Stimulated activated CD4-positive, alpha-beta T cell treated with anti-CD3 and anti-CD28 coated beads, Interleukin-15, amount 100 ng/mL, for 48 hours (primary cell): ENCODE measurements at regions not wholly inside any gene's neighbourhood (a gene's known extent, or its start where the extent isn't known, plus 50 kb on each side); places are given as distances from the start of the nearest gene placed in this dataset.
"Not testable (repeated sequence)": the region's sequence is repeated elsewhere in the genome, so short reads cannot be mapped to it uniquely, and the experiment has no call there.

Experiments
- DNase-seq, 2 donors: peaks; one replicate each; pipeline ENCODE4 v3.0.0-alpha.2; 2020; ENCODE audit warnings: low read depth in 2 of 2

DNA sequence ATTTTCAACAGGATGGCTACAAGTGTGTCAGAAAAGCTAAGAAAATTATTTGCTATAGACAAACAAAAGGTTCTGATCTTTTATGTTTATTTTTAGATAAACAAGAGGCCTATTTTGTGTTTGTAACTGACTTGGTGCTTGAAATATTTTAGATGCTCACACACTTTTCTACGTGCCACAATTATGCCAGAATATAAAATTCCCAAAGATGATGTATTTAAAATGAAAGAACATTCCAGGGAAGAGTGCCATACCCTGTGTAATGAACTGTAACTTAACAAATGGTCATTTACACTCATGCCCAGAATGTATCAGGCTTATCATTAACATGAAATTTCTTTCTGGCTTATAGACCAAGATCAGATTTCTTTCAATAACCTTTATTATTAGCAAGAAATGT, 144.9 kb upstream of the MTPN start:
- DNase-seq, result no peak

DNA sequence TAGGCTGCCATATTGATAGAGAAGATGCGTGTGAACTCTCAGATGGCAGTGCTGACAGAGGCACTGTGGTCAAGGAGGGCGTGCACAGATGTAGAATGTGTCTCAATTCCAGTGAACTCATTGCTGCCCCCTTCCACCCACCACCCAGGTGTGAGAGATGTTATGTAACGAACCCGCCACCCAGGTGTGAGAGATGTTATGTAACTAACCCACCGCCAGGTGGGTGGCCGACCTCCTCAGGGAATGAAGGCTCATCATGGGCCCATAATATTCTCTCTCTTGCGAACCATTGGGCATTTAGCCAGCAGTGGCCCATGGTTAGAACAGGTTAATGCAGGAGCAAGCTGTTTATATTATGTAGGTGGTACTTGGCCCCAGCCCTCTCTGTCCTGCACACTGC, 140.4 kb upstream of the MTPN start:
- DNase-seq, result no peak

DNA sequence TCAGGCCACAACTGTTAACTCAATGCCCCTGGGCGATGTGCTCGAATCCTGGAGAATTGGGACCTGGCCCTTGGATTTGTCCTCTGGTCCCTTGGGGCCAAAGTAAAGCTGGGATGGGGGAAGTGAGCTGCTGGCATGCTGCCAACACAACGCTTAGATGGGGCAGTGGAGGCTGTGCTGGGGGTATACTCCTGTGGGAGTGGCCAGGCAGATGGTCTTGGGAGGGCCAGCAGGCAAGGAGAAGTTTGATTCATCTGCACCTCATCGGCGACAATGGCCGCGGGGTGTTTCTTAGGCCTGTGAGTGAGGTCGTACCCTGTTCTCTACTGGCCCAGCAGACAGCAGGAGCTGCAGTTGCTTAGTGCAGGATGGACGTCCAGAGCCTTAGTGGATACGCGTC, 139.0 kb upstream of the MTPN start:
- DNase-seq, result no peak

DNA sequence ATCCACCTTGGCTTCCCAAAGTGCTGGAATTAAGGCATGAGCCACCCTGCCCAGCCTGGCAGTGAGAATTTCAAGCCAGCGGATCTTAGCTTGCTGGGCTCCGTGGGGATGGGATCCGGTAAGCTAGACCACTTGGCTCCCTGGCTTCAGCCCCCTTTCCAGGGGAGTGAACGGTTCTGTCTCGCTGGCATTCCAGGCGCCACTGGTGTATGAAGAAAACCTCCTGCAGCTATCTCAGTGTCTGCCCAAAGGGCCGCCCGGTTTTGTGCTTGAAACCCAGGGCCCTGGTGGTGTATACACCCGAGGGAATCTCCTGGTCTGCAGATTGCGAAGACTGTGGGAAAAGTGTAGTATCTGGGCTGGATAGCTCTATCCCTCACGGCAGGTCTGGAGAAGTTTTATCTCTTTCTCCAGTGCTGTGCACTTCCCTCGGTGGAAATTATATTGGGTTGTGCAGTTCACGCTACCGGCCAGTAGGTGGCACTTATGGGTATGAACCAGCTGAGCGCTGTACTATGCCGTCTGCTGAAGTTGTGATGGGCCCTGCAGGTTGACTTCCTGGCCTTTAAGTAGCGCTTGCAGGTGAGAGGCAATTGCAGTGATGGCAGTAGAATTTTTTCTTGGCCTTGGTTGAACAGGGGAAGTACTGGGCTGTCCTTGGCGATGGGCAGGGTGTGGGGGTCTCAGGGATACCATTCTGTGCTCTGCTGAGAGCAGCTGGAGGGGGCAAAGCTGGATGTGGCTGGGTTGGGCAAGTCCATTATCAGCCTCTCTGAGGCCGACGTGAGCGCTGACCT, 138.0 kb upstream of the MTPN start:
- peak; percentile 30 to 47 for DNase-seq

- DNase-seq, result not testable (repeated sequence)
Measured at GRCh38 chr7:136114467-136114866, 137.3 kb upstream of the MTPN start.

DNA sequence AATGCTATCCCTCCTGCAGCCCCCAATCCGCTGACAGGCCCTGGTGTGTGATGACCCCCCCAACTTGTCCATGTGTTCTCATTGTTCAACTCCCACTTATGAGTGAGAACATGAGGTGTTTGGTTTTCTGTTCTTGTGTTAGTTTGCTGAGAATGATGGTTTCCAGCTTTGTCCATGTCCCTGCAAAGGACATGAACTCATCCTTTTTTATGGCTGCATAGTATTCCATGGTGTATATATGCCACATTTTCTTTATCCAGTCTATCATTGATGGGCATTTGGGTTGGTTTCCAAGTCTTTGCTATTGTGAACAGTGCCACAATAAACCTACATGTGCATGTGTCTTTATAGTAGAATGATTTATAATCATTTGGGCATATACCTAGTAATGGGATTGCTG, 131.9 kb upstream of the MTPN start:
- DNase-seq, result not testable (repeated sequence)

DNA sequence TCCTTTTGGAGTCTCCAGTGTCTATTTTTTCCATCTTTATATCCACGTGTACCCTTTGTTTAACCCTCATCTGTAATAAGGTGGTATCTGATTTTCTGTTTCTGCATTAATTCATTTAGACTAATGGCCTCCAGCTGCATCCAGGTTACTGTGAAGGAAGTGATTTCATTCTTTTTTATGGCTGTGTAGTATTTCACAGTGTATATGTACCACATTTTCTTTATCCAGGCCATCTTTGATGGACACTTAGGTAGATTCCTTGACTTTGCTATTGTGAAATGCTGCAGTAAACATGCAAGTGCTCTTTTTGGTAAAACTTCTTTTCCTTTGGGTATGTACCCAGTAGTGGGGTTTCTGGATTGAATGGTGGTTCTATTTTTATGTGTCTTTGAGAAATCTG, 128.0 kb upstream of the MTPN start:
- DNase-seq, result no peak

GRCh38 chr7:136104269-136104603, 127.1 kb upstream of the MTPN start:
- DNase-seq, result no peak

GRCh38 chr7:136103545-136104268, 126.5 kb upstream of the MTPN start:
- no peak for DNase-seq

- no peak for DNase-seq
Measured at GRCh38 chr7:136102881-136103280, 125.7 kb upstream of the MTPN start.

DNA sequence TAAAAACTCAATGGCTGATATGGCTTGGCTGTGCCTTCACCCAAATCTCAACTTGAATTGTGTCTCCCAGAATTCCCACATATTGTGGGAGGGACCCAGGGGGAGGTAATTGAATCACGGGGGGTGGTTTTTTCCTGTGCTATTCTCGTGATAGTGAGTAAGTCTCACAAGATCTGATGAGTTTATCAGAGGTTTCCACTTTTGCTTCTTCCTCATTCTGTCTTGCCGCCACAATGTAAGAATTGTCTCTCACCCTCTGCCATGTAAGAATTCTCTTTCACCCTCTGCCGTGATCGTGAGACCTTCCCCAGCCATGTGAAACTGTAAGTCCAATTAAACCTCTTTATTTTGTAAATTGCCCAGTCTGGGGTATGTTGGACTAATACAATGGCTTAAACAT, 115.6 kb upstream of the MTPN start:
- not testable (repeated sequence) for DNase-seq

DNA sequence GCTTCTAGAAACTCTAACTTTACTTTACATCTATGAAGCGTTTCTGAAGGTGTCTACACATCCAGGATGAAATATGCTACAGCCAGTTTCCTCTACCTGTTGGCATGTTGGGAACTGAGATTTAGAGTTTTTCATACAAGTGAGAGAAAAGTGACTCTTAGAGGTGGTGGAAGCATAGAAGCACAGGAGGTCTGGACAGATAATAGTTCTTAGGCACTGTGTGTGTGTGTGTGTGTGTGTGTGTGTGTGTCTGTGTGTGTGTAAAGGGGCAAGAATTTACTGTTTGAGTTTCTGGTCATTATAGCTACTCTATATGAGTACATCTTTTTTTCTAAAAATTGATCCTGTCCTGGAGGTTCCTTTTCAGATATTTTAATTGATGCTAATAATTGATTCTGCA, 110.7 kb upstream of the MTPN start:
- DNase-seq, result no peak

GRCh38 chr7:136086712-136087111, 109.6 kb upstream of the MTPN start:
- no peak for DNase-seq

- no peak for DNase-seq
Measured at GRCh38 chr7:136079934-136080333, 102.8 kb upstream of the MTPN start.

DNA sequence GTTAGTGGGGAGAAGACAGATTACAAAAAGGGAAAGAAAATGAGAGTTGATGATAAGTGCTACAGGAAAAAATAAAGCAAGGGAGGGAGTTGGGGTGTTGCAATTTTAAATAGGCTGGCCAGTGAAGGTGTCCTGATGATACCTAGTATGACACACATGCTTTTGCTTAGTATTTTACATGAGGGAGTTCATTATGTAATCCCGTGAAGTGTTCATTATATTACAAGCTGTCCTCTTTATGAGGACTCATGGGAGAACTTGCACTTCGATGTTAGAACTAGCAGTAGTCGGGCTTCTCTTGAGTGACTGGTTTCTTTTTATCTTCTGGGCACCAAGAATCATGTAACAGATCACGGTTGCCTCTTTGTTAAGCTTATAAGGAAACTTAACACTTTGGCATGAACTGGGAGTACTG, 102.3 kb upstream of the MTPN start:
- no peak for DNase-seq

GRCh38 chr7:136079066-136079465, 101.9 kb upstream of the MTPN start:
- no peak for DNase-seq

DNA sequence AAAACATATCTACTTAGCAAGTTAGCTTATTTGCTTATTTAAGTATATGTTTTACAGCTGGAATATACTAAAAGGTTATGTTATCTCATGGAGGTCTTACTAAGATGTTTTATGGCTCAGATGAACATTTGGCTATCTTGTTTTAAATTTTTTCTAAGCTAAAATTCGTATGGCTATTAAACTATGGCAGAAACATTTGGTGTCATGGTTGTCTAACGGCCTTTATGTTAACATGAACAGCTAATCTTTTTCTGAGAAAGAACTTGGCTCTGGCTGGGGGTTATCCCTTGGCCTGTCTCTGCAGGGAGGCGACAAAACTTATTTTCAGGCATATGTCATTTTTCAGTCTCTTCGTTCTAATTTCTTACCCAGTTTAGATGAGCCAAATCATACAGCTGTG, 101.5 kb upstream of the MTPN start:
- no peak for DNase-seq

DNA sequence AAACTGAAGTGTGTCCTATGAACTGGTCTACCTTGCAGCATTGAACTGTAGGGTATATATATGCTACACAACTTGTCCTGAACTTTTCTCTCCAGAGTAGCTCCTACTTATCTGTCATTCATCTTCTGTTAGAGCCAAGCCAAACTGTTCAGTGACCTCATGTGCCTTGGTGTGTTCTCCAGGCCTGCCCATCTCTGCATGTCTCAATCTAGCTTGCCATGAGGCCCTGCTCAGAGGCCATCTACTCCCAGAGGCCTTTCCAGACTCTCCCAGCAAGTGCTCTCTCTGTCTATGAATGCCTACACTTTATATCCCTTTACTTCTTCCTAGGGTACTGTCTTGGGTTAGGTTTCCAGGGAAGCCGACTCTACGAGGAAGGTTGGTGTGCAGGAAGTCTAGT, 99.8 kb upstream of the MTPN start:
- DNase-seq, result no peak

GRCh38 chr7:136074843-136075242, 97.7 kb upstream of the MTPN start:
- no peak for DNase-seq

DNA sequence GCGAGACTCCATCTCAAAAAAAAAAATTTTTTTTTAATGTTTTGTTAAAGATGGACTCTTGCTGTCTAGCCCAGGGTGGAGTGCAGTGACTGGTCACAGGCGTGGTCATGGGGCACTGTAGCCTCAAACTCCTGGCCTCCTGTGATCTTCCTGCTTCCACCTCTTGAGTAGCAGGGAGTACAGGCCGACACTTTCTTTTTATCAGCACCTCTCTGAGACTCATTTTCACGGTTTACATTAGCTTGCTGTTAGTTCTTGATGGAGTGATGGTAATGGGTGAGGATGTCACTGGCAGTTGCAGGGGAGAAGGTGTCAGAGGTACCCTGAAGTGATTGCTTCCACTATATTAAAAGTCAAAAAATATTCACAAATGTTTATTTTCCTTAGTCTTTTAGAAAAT, 95.3 kb upstream of the MTPN start:
- DNase-seq, result no peak

- DNase-seq, result no peak
Measured at GRCh38 chr7:136070736-136071505, 93.8 kb upstream of the MTPN start.

DNA sequence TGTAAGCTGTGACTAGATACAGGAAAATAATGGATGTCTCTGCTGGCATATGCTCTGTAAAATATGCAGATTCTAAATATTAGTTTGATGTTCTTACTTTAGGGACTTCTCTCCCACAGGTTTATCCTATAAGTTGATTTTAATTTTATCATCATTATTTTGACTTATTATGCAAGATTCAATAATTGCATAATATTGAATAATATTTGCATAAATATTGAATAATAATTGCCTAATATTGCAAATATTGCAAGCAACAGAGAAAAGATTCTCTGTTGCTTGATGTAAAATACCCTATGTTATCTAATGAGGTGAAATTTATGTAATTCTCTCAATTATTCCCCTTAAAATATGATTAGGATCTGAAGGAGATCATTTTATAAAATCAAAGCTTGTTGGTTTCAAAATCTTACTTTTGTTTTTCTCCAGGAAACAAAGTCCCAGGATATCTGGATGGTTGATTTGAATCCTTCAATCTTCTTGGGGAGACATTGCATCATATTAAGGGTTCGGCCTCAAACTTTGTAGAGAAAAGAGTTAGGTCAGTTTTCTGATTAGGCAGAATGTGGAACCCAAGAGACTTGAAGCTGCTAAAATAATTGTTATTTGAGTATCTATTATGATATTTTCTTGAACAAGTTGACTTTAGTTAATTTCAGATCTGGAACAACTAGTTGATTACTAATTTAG, 92.8 kb upstream of the MTPN start:
- no peak for DNase-seq
